ENCODE measurements at regions not wholly inside any gene's neighbourhood (a gene's known extent, or its start where the extent isn't known, plus 50 kb on each side); places are given as distances from the start of the nearest gene placed in this dataset.

DNA sequence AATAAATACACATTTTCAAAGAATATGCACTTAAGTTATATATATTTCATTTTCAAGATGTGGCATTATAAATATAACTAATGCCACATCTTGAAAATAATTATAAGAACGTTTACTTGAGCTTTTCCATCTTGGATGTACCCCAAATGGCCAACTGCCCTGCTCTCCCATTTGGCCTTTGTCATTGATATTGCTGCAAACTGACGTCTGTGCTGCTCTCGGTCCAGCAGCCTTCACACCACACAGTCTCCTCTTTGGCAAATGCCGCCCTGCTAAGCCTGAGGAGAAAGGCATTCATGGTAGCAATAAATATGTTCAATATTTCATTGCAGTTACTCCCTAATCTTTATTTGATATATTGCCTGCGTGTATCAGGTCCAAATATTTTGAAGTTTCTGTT lies 384.6 kb upstream of the ADARB2 start:
- no peak overlapping the region for H3K4me3 ChIP-seq (replicated peaks; ENCODE audit: low read depth, low read length)
- no peak for DNase-seq (ENCODE audit: extremely low read depth, low read depth)
- TF ChIP-seq, protein P1, sequence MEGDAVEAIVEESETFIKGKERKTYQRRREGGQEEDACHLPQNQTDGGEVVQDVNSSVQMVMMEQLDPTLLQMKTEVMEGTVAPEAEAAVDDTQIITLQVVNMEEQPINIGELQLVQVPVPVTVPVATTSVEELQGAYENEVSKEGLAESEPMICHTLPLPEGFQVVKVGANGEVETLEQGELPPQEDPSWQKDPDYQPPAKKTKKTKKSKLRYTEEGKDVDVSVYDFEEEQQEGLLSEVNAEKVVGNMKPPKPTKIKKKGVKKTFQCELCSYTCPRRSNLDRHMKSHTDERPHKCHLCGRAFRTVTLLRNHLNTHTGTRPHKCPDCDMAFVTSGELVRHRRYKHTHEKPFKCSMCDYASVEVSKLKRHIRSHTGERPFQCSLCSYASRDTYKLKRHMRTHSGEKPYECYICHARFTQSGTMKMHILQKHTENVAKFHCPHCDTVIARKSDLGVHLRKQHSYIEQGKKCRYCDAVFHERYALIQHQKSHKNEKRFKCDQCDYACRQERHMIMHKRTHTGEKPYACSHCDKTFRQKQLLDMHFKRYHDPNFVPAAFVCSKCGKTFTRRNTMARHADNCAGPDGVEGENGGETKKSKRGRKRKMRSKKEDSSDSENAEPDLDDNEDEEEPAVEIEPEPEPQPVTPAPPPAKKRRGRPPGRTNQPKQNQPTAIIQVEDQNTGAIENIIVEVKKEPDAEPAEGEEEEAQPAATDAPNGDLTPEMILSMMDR (IDR thresholded peaks at IDR 0.05; ENCODE audit: low read depth, low read length, missing control alignments), result no peak

DNA sequence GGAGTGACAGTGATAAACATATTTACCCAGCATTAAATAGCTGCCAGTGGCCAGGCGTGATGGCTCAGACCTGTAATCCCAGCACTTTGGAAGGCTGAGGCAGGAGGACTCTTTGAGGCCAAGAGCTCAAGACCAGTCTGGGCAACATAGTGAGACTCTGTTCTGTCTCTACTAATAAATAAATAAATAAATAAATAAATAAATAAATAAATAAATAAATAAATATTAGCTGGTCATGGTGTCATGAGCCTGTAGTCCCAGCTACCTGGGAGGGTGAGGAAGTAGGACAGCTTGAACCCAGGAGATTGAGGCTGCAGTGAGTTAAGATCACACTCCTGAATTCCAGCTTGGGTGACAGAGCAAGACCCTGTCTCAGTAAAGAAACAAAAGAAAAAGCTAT lies 384.0 kb upstream of the ADARB2 start:
- no peak for DNase-seq (ENCODE audit: extremely low read depth, low read depth)
- no peak overlapping the region for H3K4me3 ChIP-seq (replicated peaks; ENCODE audit: low read depth, low read length)
- TF ChIP-seq, protein P1 (IDR thresholded peaks at IDR 0.05; ENCODE audit: low read depth, low read length, missing control alignments), result no peak

DNA sequence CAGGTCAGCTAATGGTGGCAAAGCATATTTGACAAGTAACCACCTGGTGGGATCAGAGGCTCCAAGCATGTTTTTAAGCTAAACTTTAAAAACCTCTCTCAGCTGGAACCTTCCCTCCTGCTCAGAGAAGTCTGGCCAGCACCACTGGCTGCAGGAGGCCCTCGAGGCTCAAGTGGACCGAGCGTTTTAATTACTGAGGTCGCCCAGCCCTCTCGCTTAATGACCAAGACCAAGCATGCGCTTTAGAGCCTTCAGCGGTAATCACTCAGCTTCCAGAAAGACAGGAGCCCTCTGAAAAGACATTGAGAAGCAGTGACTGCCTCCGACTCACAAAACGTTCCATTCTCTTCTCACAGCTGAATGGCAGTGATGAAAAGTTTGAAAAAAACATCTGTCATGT lies 383.4 kb upstream of the ADARB2 start:
- TF ChIP-seq, protein P1 (IDR thresholded peaks at IDR 0.05; ENCODE audit: low read depth, low read length, missing control alignments), result no peak
- no peak for DNase-seq (ENCODE audit: extremely low read depth, low read depth)
- H3K4me3 ChIP-seq (replicated peaks; ENCODE audit: low read depth, low read length), result no peak overlapping the region

DNA sequence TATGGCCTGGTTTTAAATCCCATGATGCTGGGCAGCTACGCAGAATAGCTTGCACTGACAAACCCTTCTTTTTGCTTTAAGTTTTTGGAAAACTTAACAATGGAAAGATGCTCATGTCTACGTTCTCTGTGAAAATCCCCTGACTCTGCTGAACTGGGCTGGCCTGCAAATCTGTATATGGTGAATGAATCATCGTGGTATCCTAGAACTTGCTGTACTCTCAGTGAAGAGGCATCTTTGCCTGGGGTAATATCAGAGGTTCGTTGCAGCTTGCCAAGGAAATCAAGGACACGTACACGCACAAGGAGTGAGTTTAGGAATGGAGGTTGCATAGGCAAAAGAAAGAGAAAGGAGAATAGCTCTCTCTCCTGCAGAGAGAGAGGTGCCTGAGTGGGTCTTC lies 382.0 kb upstream of the ADARB2 start:
- no peak overlapping the region for H3K4me3 ChIP-seq (replicated peaks; ENCODE audit: low read depth, low read length)
- TF ChIP-seq, protein P1 (IDR thresholded peaks at IDR 0.05; ENCODE audit: low read depth, low read length, missing control alignments), result no peak
- DNase-seq (ENCODE audit: extremely low read depth, low read depth), result no peak

DNA sequence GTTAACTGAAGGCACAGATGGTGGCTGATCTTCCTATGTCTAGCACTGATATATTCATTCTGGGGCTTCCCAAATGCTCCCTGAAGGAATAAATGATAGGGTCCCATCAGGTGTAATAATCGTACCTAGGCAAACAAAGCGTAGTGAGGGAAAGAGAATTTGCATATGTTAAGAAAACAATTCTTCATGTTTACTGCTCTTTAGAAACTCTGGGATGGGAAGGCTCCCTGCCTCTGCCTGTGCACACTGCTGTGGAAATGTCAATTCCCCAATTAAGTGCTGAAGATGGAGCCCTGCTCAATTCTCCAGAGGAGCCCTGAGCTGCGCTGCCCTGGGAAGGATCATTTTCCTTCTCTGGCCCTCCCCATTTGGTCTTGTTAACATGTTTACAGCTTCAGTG lies 380.9 kb upstream of the ADARB2 start:
- TF ChIP-seq, protein P1 (IDR thresholded peaks at IDR 0.05; ENCODE audit: low read depth, low read length, missing control alignments), result no peak
- H3K4me3 ChIP-seq (replicated peaks; ENCODE audit: low read depth, low read length), result no peak overlapping the region
- no peak for DNase-seq (ENCODE audit: extremely low read depth, low read depth)

DNA sequence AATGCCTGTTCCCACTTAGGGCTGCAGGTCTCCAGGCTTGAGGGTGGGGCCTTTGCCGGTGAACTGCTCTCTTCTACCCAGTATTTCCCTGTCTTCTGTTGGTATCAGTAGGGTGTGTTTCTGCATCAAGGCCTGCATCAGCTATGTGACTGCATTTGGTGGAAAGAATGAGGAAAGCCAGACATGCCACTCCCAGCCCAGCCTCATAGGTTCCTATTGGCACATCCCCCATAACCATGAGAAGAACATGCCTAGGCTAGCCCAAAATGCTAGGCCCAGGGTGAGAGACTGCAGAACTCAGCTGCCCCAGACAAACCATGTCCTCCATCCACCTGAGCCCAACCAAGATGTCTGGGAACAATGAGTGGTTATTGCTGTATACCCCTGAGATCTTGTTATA lies 380.3 kb upstream of the ADARB2 start:
- no peak for DNase-seq (ENCODE audit: extremely low read depth, low read depth)
- TF ChIP-seq, protein P1 (IDR thresholded peaks at IDR 0.05; ENCODE audit: low read depth, low read length, missing control alignments), result no peak

DNA sequence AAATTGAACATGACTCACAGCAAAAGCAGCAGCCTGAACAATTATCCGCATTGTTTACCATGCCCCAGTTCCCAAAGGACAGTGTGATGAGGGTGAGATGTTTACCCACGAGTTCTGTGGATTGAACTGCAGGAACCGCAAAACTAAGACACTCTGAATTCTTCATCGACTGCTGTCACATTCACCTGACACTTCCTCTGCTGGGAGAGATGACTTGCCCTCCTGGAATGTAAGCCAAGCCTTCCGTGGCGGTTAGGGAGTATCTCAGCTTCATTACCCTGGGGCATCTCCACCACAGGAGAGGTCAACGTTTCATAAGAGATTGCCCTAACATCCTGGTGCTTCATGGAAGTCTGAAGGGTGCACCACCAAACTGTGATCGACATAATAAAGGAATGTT lies 374.6 kb upstream of the ADARB2 start:
- no peak for DNase-seq (ENCODE audit: extremely low read depth, low read depth)
- TF ChIP-seq, protein P1 (IDR thresholded peaks at IDR 0.05; ENCODE audit: low read depth, low read length, missing control alignments), result no peak

More for the DNA sequence above, 380.3 kb upstream of the ADARB2 start:
- no peak overlapping the region for H3K4me3 ChIP-seq (replicated peaks; ENCODE audit: low read depth, low read length)

More for the DNA sequence above, 374.6 kb upstream of the ADARB2 start:
- H3K4me3 ChIP-seq (replicated peaks; ENCODE audit: low read depth, low read length), result no peak overlapping the region

Measured in HFF-Myc (cell line).